Prostate gland (tissue), 2 donors: ENCODE measurements at regions not wholly inside any gene's neighbourhood (a gene's known extent, or its start where the extent isn't known, plus 50 kb on each side); places are given as distances from the start of the nearest gene placed in this dataset.

Experiments
- DNase-seq: peaks from one replicate; pipeline ENCODE4 v3.0.0-alpha.2; 2019; ENCODE audit warnings: low spot score
- H3K27ac ChIP-seq, 2 donors: fragments of 200-600 bp; sonication (generic); 2 replicates each; pipeline ENCODE4 v1.5.1; 2017 to 2019
- H3K27me3 ChIP-seq: fragments of 200-600 bp; sonication (generic); replicated peaks from 2 replicates; pipeline ENCODE4 v1.5.1; 2019; ENCODE audit not compliant: insufficient read depth
- H3K36me3 ChIP-seq, 2 donors: fragments of 200-600 bp; sonication (generic); 1 replicate in 1 of 2; 2 replicates in 1 of 2; pipeline versions ENCODE4 v1.5.1 to v1.8.1; 2017 to 2019
- H3K4me1 ChIP-seq: fragments of 200-600 bp; sonication (generic); replicated peaks from 2 replicates; pipeline ENCODE4 v1.5.1; 2019
- H3K4me3 ChIP-seq, 2 donors: fragments of 200-600 bp; sonication (generic); 2 replicates each; pipeline ENCODE4 v1.5.1; 2017 to 2019
- H3K9me3 ChIP-seq: fragments of 200-600 bp; sonication (generic); 2 replicates; pipeline ENCODE4 v1.5.1; 2017
- CTCF ChIP-seq, 4 experiments: fragments of 200-600 bp in 2 of 4; fragments of 450-650 bp in 2 of 4; sonication (generic) in 2 of 4; IDR thresholded peaks; 1 replicate in 3 of 4; 2 replicates in 1 of 4; pipeline ENCODE4 v1.5.1; 2016 to 2019; ENCODE audit warnings: antibody characterized with exemption in 4 of 4, mild to moderate bottlenecking in 2 of 4, moderate library complexity in 2 of 4
- POLR2A ChIP-seq: fragments of 450-650 bp; IDR thresholded peaks from one replicate; pipeline ENCODE4 v1.6.1; 2016; ENCODE audit warnings: antibody characterized with exemption, mild to moderate bottlenecking
- POLR2AphosphoS5 ChIP-seq: sonication (generic); formaldehyde crosslinking; IDR thresholded peaks from one replicate; pipeline ENCODE4 v1.6.1; 2017; ENCODE audit warnings: antibody characterized with exemption
- WGBS: methylation state at CpG from one replicate; pipeline ENCODE4 v1.1.5; 2018; 5-methylcytosine and 5-hydroxymethylcytosine counted together
- intact Hi-C: fragments of 100-400 bp; cut with DNase I; formaldehyde crosslinking; loops from one replicate; pipeline ENCODE4 v1.14.2; 2022

DNA sequence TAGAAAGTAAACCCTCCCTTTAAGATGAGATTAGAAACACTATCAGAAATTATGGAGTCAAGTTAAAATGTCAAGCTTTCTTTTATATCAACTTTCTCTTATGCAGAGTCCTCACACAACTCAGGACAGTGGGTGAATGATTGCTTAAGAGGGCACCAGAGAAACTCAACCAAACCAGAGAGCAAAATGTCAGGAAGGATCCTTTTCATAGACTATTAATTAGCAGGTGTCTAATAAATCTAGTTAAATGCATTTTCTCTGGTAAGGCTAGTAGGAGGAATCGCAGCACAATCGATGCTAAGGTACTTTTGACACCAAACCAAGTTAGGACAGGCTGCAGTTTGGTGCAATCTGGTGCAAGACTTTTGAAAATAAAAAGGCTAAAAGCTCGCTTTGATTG is 614.7 kb upstream of the FOXG1 start:
- TF ChIP-seq POLR2AphosphoS5 (no peak), POLR2A (no peak), CTCF (IDR thresholded peaks at IDR 0.05) (no peak)
- Histone ChIP-seq H3K9me3 (no peaks in the 10 kb centered on the region), H3K27ac (no peak overlapping the region), H3K27me3 (no peaks in the 10 kb centered on the region), H3K4me1 (no peaks in the 10 kb centered on the region), H3K36me3 (no peaks in the 10 kb centered on the region), H3K4me3 (no peak overlapping the region)
- DNase-seq = no peak
- 43% methylated on average over 3 of the region's 3 CpGs for WGBS
- intact Hi-C loops = no loop called here

DNA sequence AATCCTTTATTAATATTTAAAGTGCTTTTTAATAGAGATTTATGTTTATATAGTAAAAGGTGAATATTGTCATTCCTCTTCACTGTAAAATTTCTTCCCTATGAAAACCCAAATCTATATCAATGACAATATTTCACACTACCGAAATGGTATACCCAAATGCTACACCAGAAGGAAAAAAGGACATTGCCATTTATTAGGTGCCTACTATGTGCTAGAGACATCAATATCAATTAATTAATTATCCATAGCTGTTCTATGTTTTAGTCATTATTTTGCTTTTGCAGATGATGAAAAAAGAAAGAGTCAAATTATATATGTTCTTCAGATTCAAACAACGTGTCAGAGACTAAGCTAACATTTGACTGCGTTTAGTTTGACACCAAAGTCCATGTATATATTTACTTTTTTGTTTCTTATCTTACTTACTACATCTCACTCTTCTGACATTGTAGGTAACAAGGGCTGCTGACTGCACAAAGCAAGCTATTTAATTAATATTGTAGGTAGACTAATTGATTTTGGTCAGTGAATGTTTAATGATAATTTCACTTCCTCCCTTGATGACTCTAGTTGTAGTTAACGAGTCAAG is 614.0 kb upstream of the FOXG1 start:
- Histone ChIP-seq H3K4me1 (no peaks in the 10 kb centered on the region), H3K27me3 (no peaks in the 10 kb centered on the region), H3K4me3 (no peak overlapping the region), H3K9me3 (no peaks in the 10 kb centered on the region), H3K36me3 (no peaks in the 10 kb centered on the region), H3K27ac (no peak overlapping the region)
- TF ChIP-seq POLR2A = no peak
- TF ChIP-seq POLR2AphosphoS5 = no peak
- no peak for TF ChIP-seq CTCF (IDR thresholded peaks at IDR 0.05)
- DNase-seq = no peak
- WGBS = 67% methylated on average over 4 of the region's 4 CpGs
- intact Hi-C loops = no loop called here

DNA sequence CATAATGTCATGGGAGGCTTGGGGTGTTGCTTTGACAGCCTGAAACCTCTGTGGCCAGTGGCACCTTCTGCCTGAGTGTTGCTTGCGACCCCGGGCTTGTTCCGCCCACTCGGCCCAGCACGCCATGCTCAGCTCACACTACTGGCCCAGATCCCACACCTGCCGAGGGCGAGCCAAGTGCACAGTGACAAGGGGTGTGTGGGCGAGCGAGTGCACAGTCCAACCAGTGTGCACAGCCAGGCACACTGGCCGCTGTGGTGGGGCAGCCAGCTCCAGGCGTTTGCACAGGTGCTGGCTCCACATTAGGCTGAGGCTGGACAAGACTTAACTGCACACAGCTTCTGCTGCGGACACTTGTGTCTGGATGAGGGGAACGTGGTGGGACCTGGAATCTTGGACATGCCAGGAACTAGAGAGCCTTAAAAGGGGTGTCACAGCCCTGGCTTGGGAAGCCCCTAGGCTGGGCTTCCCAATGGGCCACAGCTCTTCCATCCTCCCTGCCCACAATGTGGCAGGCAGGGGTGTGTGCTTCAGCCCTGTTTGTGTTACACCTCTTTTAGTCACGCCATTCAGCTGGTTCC is 609.2 kb upstream of the FOXG1 start:
- Histone ChIP-seq H3K27ac (no peak overlapping the region), H3K4me3 (no peak overlapping the region), H3K27me3 (no peaks in the 10 kb centered on the region), H3K36me3 (no peaks in the 10 kb centered on the region), H3K4me1 (no peaks in the 10 kb centered on the region), H3K9me3 (no peaks in the 10 kb centered on the region)
- 76% methylated on average over 14 of the region's 14 CpGs for WGBS
- TF ChIP-seq CTCF (IDR thresholded peaks at IDR 0.05) (no peak), POLR2A (no peak), POLR2AphosphoS5 (no peak)
- no peak for DNase-seq
- intact Hi-C loops = no loop called here

DNA sequence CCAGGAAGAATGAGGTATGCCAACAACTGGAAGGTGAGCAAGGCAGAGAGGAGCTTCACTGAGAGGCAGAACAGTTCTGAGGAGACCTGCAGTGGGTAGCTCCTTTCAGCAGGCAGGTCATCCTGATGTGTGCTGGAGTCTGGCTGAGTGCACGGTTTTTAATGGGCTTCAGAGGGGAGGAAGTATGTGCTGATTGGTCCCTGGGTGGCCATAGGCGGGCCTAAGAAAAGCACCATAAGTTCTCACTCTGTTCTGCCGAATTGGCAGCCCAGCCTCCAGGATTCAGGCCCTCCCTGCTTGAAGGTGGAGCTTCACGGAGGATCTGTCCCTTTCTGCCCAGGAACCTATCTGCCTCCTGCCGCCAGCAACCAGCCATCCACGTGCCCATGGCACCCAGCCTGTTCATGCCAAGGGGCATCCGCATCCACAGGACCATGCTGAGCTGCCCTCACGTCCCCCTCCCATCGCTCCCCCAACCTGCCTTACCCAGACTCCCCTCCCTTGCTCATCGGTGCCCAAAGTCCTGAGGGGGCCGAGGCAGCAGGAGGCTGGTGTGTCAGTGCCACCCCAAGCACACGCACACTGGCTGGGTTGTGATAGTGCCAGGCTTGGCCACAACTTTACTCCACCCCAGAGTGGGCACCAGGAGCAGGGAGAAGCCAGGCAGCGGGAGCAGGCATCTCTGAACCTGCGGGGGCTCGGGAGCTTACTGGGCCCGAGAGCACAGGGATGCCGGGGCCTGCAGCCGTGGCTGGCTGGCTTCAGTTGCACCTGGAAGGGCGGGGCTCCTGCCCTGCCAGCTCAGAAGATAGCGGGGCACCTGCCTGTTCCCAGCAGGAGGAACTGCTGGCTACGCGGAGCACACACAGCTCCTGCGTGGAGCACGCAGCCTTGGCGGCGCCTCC is 608.4 kb upstream of the FOXG1 start:
- TF ChIP-seq POLR2AphosphoS5 (no peak), CTCF (IDR thresholded peaks at IDR 0.05) (no peak), POLR2A (no peak)
- H3K9me3 ChIP-seq = no peaks in the 10 kb centered on the region
- DNase-seq = no peak
- no peak overlapping the region for H3K27ac ChIP-seq
- WGBS = 93% methylated on average over 25 of the region's 26 CpGs
- H3K4me1 ChIP-seq = no peaks in the 10 kb centered on the region
- intact Hi-C loops = no loop called here
- H3K27me3 ChIP-seq = no peaks in the 10 kb centered on the region
- H3K36me3 ChIP-seq = no peaks in the 10 kb centered on the region
- no peak overlapping the region for H3K4me3 ChIP-seq
